ENCODE measurements at regions not wholly inside any gene's neighbourhood (a gene's known extent, or its start where the extent isn't known, plus 50 kb on each side); places are given as distances from the start of the nearest gene placed in this dataset.

DNA sequence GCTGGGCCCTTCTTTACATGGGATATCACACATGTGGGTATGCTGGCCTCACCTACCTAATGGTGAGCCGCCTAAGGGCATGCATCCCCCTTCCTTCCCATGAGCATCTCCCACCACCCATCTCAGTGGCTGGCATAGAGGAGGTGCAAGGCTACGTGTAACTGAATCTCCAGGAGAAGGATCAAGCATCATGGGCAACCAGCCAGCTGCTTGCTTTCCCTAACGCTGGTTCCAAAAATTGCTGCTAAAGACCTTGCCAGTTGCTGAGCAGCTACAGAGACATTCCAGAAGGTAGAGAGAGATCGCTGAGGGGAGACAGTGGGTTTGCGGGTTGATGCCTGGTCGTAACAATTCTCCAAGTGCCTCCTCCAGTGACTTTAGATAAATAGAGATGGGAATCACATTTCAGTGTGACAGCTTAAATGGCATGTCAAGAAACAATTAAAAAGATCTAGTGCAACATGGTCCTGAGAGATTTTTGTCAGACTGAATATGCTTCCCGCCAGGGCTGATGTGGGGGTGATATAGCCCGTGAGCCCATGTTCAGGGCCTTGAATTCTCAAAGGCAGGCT is 378.4 kb upstream of the CDH5 start:
- H3K27me3 ChIP-seq (ENCODE audit: insufficient read depth, poor library complexity, severe bottlenecking): peaks cover 5% of the 10 kb centered on the region
- no peak overlapping the region for H3K27ac ChIP-seq (replicated peaks)
- H3K4me3 ChIP-seq (replicated peaks; ENCODE audit: insufficient read depth, low read length): no peak overlapping the region
- no peak for DNase-seq (ENCODE audit: low read depth in 1 of 2, low spot score in 1 of 2)
- TF ChIP-seq GABPA (IDR thresholded peaks at IDR 0.05; ENCODE audit: low read depth) (no peak), POLR2AphosphoS5 (IDR thresholded peaks at IDR 0.05; ENCODE audit: low read depth) (no peak), SPI1 (IDR thresholded peaks at IDR 0.05; ENCODE audit: borderline replicate concordance, low read depth) (no peak)
- TF ChIP-seq, protein P1, sequence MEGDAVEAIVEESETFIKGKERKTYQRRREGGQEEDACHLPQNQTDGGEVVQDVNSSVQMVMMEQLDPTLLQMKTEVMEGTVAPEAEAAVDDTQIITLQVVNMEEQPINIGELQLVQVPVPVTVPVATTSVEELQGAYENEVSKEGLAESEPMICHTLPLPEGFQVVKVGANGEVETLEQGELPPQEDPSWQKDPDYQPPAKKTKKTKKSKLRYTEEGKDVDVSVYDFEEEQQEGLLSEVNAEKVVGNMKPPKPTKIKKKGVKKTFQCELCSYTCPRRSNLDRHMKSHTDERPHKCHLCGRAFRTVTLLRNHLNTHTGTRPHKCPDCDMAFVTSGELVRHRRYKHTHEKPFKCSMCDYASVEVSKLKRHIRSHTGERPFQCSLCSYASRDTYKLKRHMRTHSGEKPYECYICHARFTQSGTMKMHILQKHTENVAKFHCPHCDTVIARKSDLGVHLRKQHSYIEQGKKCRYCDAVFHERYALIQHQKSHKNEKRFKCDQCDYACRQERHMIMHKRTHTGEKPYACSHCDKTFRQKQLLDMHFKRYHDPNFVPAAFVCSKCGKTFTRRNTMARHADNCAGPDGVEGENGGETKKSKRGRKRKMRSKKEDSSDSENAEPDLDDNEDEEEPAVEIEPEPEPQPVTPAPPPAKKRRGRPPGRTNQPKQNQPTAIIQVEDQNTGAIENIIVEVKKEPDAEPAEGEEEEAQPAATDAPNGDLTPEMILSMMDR (IDR thresholded peaks at IDR 0.05; ENCODE audit: insufficient read depth, low read length): no peak
- TF ChIP-seq, protein P2, sequence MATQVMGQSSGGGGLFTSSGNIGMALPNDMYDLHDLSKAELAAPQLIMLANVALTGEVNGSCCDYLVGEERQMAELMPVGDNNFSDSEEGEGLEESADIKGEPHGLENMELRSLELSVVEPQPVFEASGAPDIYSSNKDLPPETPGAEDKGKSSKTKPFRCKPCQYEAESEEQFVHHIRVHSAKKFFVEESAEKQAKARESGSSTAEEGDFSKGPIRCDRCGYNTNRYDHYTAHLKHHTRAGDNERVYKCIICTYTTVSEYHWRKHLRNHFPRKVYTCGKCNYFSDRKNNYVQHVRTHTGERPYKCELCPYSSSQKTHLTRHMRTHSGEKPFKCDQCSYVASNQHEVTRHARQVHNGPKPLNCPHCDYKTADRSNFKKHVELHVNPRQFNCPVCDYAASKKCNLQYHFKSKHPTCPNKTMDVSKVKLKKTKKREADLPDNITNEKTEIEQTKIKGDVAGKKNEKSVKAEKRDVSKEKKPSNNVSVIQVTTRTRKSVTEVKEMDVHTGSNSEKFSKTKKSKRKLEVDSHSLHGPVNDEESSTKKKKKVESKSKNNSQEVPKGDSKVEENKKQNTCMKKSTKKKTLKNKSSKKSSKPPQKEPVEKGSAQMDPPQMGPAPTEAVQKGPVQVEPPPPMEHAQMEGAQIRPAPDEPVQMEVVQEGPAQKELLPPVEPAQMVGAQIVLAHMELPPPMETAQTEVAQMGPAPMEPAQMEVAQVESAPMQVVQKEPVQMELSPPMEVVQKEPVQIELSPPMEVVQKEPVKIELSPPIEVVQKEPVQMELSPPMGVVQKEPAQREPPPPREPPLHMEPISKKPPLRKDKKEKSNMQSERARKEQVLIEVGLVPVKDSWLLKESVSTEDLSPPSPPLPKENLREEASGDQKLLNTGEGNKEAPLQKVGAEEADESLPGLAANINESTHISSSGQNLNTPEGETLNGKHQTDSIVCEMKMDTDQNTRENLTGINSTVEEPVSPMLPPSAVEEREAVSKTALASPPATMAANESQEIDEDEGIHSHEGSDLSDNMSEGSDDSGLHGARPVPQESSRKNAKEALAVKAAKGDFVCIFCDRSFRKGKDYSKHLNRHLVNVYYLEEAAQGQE (IDR thresholded peaks at IDR 0.05; ENCODE audit: insufficient replicate concordance, low read depth): no peak

DNA sequence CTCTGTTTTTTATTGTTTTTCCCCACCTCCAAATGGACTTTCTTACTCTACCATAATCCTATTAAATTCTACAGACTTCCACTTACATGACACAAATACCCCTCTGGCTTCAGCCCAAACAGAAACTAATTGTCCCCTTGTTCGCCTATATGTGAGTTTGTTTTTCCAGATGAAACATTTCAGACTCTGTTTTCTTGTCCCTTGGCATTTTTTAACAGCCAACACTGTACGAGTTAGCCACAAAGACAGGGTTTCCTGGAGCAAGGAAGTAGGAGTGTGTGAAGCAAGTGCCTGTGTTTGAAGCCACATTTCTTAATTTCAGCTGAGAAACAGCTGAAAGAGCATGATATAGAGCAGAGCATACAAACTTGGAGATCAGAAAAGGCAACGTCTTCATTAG is 382.2 kb upstream of the CDH5 start:
- Histone ChIP-seq H3K27ac (replicated peaks) (no peak overlapping the region), H3K4me3 (replicated peaks; ENCODE audit: insufficient read depth, low read length) (no peak overlapping the region), H3K27me3 (ENCODE audit: insufficient read depth, poor library complexity, severe bottlenecking) (peaks cover 5% of the 10 kb centered on the region)
- TF ChIP-seq POLR2AphosphoS5 (IDR thresholded peaks at IDR 0.05; ENCODE audit: low read depth) (no peak), GABPA (IDR thresholded peaks at IDR 0.05; ENCODE audit: low read depth) (no peak)
- TF ChIP-seq, protein P2 (IDR thresholded peaks at IDR 0.05; ENCODE audit: insufficient replicate concordance, low read depth): no peak
- TF ChIP-seq, protein P1 (IDR thresholded peaks at IDR 0.05; ENCODE audit: insufficient read depth, low read length): no peak
- no peak for DNase-seq (ENCODE audit: low read depth in 1 of 2, low spot score in 1 of 2)

DNA sequence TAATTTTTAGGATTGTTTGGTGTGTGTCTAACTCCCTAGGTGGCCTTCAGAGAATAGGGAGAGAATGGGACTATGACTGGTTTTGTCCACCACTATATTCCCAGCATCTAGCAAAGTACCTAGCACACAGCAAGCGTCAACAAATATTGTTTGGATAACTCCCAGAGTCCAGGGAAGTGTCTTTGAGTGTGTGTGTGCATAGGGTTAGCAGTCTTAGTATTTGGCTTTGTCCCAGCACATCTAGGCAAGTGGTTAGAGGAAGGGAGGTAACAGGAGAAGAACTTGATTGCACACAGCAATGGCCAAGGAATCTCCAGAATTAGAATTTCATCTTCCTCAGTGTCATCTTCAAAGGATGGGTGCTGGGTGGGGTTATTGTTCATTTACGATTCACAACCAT is 385.4 kb upstream of the CDH5 start:
- Histone ChIP-seq H3K27me3 (ENCODE audit: insufficient read depth, poor library complexity, severe bottlenecking) (peaks cover 5% of the 10 kb centered on the region), H3K4me3 (replicated peaks; ENCODE audit: insufficient read depth, low read length) (no peak overlapping the region), H3K27ac (replicated peaks) (no peak overlapping the region)
- TF ChIP-seq SPI1 (IDR thresholded peaks at IDR 0.05; ENCODE audit: borderline replicate concordance, low read depth): no peak
- TF ChIP-seq, protein P2 (IDR thresholded peaks at IDR 0.05; ENCODE audit: insufficient replicate concordance, low read depth): no peak
- TF ChIP-seq, protein P1 (IDR thresholded peaks at IDR 0.05; ENCODE audit: insufficient read depth, low read length): no peak
- no peak for TF ChIP-seq GABPA (IDR thresholded peaks at IDR 0.05; ENCODE audit: low read depth)
- TF ChIP-seq POLR2AphosphoS5 (IDR thresholded peaks at IDR 0.05; ENCODE audit: low read depth): no peak
- no peak for DNase-seq (ENCODE audit: low read depth in 1 of 2, low spot score in 1 of 2)
